GM21515 (cell line): ENCODE measurements at regions not wholly inside any gene's neighbourhood (a gene's known extent, or its start where the extent isn't known, plus 50 kb on each side); places are given as distances from the start of the nearest gene placed in this dataset.
"Not testable (repeated sequence)": the region's sequence is repeated elsewhere in the genome, so short reads cannot be mapped to it uniquely, and the experiment has no call there.

Source experiments
- ATAC-seq: cut with Tn5 transposase; IDR thresholded peaks from one replicate; pipeline ENCODE4 v1.9.1; 2021; ENCODE audit not compliant: unreplicated experiment

- no peak for ATAC-seq
These were observed 128.5 kb upstream of the LRIG1 start for GRCh38 chr3:66629150-66629981.

- ATAC-seq: no peak
These were observed 129.2 kb upstream of the LRIG1 start for GRCh38 chr3:66629982-66630368.

GRCh38 chr3:66633402-66634381 is 132.9 kb upstream of the LRIG1 start:
- no peak for ATAC-seq

- no peak for ATAC-seq
These were observed 137.9 kb upstream of the LRIG1 start for GRCh38 chr3:66638717-66639116.

- no peak for ATAC-seq
These were observed 139.1 kb upstream of the LRIG1 start for GRCh38 chr3:66639809-66640356.

GRCh38 chr3:66642019-66642418 is 141.2 kb upstream of the LRIG1 start:
- ATAC-seq: no peak

GRCh38 chr3:66642484-66642883 is 141.7 kb upstream of the LRIG1 start:
- ATAC-seq: no peak

GRCh38 chr3:66644549-66644948 is 143.7 kb upstream of the LRIG1 start:
- no peak for ATAC-seq

GRCh38 chr3:66648975-66649374 is 148.2 kb upstream of the LRIG1 start:
- no peak for ATAC-seq

GRCh38 chr3:66651520-66651919 is 150.7 kb upstream of the LRIG1 start:
- not testable (repeated sequence) for ATAC-seq

GRCh38 chr3:66652100-66652499 is 151.3 kb upstream of the LRIG1 start:
- ATAC-seq: not testable (repeated sequence)

- ATAC-seq: no peak
These were observed 154.2 kb upstream of the LRIG1 start for GRCh38 chr3:66655044-66655443.

GRCh38 chr3:66655671-66656070 is 154.8 kb upstream of the LRIG1 start:
- no peak for ATAC-seq

- ATAC-seq: no peak
These were observed 155.8 kb upstream of the LRIG1 start for GRCh38 chr3:66656609-66657008.

GRCh38 chr3:66659056-66659455 is 158.2 kb upstream of the LRIG1 start:
- ATAC-seq: no peak

GRCh38 chr3:66661628-66662027 is 160.8 kb upstream of the LRIG1 start:
- no peak for ATAC-seq

GRCh38 chr3:66662894-66663293 is 162.1 kb upstream of the LRIG1 start:
- no peak for ATAC-seq

GRCh38 chr3:66665021-66665695 is 164.3 kb upstream of the LRIG1 start:
- no peak for ATAC-seq

GRCh38 chr3:66666362-66666761 is 165.5 kb upstream of the LRIG1 start:
- ATAC-seq: no peak

- ATAC-seq: no peak
These were observed 166.4 kb upstream of the LRIG1 start for GRCh38 chr3:66667263-66667662.

GRCh38 chr3:66671291-66671690 is 170.5 kb upstream of the LRIG1 start:
- ATAC-seq: no peak
